NB4 (cell line): ENCODE measurements at regions not wholly inside any gene's neighbourhood (a gene's known extent, or its start where the extent isn't known, plus 50 kb on each side); places are given as distances from the start of the nearest gene placed in this dataset.

Experiments
- CTCF ChIP-seq: IDR thresholded peaks from one replicate; pipeline ENCODE4 v1.5.1; 2012; ENCODE audit warnings: low read depth, low read length
- MAX ChIP-seq: IDR thresholded peaks from 2 replicates; pipeline ENCODE4 v1.6.1; 2011; ENCODE audit warnings: low read depth, low read length
- MYC ChIP-seq: IDR thresholded peaks from 2 replicates; pipeline ENCODE4 v1.6.1; 2011; ENCODE audit warnings: low read depth, low read length
- POLR2A ChIP-seq: IDR thresholded peaks from 2 replicates; pipeline ENCODE4 v1.6.1; 2011; ENCODE audit warnings: mild to moderate bottlenecking; ENCODE audit not compliant: insufficient read length; ENCODE audit errors: extremely low read depth

- no peak for TF ChIP-seq CTCF
- no peak for TF ChIP-seq MYC
- TF ChIP-seq POLR2A: no peak
- no peak for TF ChIP-seq MAX
Observed at GRCh38 chr5:67673180-67673579, 476.6 kb upstream of the CD180 start.
